IMR-90 (cell line): ENCODE measurements at regions not wholly inside any gene's neighbourhood (a gene's known extent, or its start where the extent isn't known, plus 50 kb on each side); places are given as distances from the start of the nearest gene placed in this dataset.
"Not testable (repeated sequence)": the region's sequence is repeated elsewhere in the genome, so short reads cannot be mapped to it uniquely, and the experiment has no call there.

Experiments used
- ATAC-seq: fragments of 200-7000 bp; cut with Tn5 transposase; 2 replicates; pipeline ENCODE4 v1.9.1; 2020; ENCODE audit warnings: low read depth, mild to moderate bottlenecking, moderate library complexity
- BruUV-seq: library from RNA; stranded (reverse); fragments of 400-500 nt; replicated peaks from 2 replicates; lab custom pipeline; 2021; lab: Mats Ljungman, UMichigan
- CTCF ChIA-PET: fragments of 300-600 bp; formaldehyde crosslinking; extraction: SDS; loops from one replicate; lab custom pipeline; 2021; ENCODE audit warnings: antibody characterized with exemption; lab: Yijun Ruan, JAX
- POLR2A ChIA-PET: fragments of 300-600 bp; sonication (Branson Sonifier 250); formaldehyde crosslinking; loops from one replicate; lab custom pipeline; 2022; ENCODE audit warnings: antibody characterized with exemption; ENCODE audit not compliant: unreplicated experiment; lab: Charles Lee
- DNase-seq: peaks from one replicate; pipeline ENCODE4 v3.0.0; 2013
- H2AFZ ChIP-seq: replicated peaks from 2 replicates; pipeline ENCODE3; 2013; ENCODE audit warnings: low read length, mild to moderate bottlenecking; ENCODE audit not compliant: poor library complexity
- H2AK5ac ChIP-seq: 2 replicates; pipeline ENCODE4 v1.6.1; 2013; ENCODE audit warnings: low read depth, low read length, inconsistent platforms
- H2AK9ac ChIP-seq: replicated peaks from 2 replicates; pipeline ENCODE3; 2013; ENCODE audit warnings: mild to moderate bottlenecking, low read depth, low read length, moderate library complexity; ENCODE audit not compliant: poor library complexity
- H2BK120ac ChIP-seq: 2 replicates; pipeline ENCODE4 v1.6.1; 2013; ENCODE audit warnings: low read depth, low read length, inconsistent platforms
- H2BK15ac ChIP-seq: 3 replicates; pipeline ENCODE4 v1.6.1; 2013; ENCODE audit warnings: low read depth, low read length, inconsistent platforms
- H2BK20ac ChIP-seq: 2 replicates; pipeline ENCODE4 v1.6.1; 2013; ENCODE audit warnings: low read depth, mild to moderate bottlenecking, inconsistent platforms, low read length, moderate library complexity
- H2BK5ac ChIP-seq: 2 replicates; pipeline ENCODE4 v1.6.1; 2013; ENCODE audit warnings: mild to moderate bottlenecking, low read depth, low read length, inconsistent platforms; ENCODE audit not compliant: poor library complexity, severe bottlenecking
- H3K14ac ChIP-seq: replicated peaks from 2 replicates; pipeline ENCODE4 v1.6.1; 2013; ENCODE audit warnings: low read depth, low read length, inconsistent platforms
- H3K18ac ChIP-seq: 2 replicates; pipeline ENCODE4 v1.6.1; 2013; ENCODE audit warnings: low read depth, low read length, control low read depth
- H3K23ac ChIP-seq: 2 replicates; pipeline ENCODE4 v1.6.1; 2013; ENCODE audit warnings: low read depth, low read length, inconsistent platforms
- H3K27ac ChIP-seq: 2 replicates; pipeline ENCODE4 v1.5.1; 2013; ENCODE audit warnings: mild to moderate bottlenecking, control low read depth, low read length; ENCODE audit not compliant: insufficient read depth
- H3K27me3 ChIP-seq: 2 replicates; pipeline ENCODE4 v1.6.1; 2013; ENCODE audit warnings: low read length; ENCODE audit not compliant: control insufficient read depth, insufficient read depth
- H3K36me3 ChIP-seq: 2 replicates; pipeline ENCODE4 v1.6.1; 2013; ENCODE audit warnings: low read length, mixed read lengths; ENCODE audit not compliant: control insufficient read depth, insufficient read depth
- H3K4ac ChIP-seq: 2 replicates; pipeline ENCODE4 v1.6.1; 2013; ENCODE audit warnings: low read depth, low read length, inconsistent platforms
- H3K4me1 ChIP-seq: 2 replicates; pipeline ENCODE4 v1.6.1; 2013; ENCODE audit warnings: low read length, mixed read lengths; ENCODE audit not compliant: control insufficient read depth, insufficient read depth
- H3K4me2 ChIP-seq: 2 replicates; pipeline ENCODE4 v1.6.1; 2013; ENCODE audit warnings: low read depth, mild to moderate bottlenecking, control low read depth, low read length, moderate library complexity
- H3K4me3 ChIP-seq: 2 replicates; pipeline ENCODE4 v1.5.1; 2013; ENCODE audit warnings: low read depth, mild to moderate bottlenecking, control low read depth, low read length, moderate library complexity; ENCODE audit not compliant: insufficient read depth
- H3K56ac ChIP-seq: 2 replicates; pipeline ENCODE4 v1.6.1; 2013; ENCODE audit warnings: low read length, inconsistent platforms; ENCODE audit not compliant: insufficient read depth; ENCODE audit errors: extremely low read depth
- H3K79me1 ChIP-seq, 2 experiments: 2 replicates each; pipeline ENCODE4 v1.6.1; 2013; ENCODE audit warnings: low read length in 2 of 2, inconsistent platforms in 1 of 2, low read depth in 1 of 2
- H3K9ac ChIP-seq: 2 replicates; pipeline ENCODE4 v1.6.1; 2013; ENCODE audit warnings: low read depth, low read length, control low read depth
- H3K9me1 ChIP-seq: 2 replicates; pipeline ENCODE4 v1.6.1; 2013; ENCODE audit warnings: low read length, inconsistent platforms; ENCODE audit not compliant: insufficient read depth
- H3K9me3 ChIP-seq: 2 replicates; pipeline ENCODE4 v1.6.1; 2013; ENCODE audit warnings: low read length; ENCODE audit not compliant: control insufficient read depth, insufficient read depth
- H4K20me1 ChIP-seq: 2 replicates; pipeline ENCODE4 v1.6.1; 2013; ENCODE audit warnings: low read length, inconsistent platforms; ENCODE audit not compliant: insufficient read depth
- H4K5ac ChIP-seq: 2 replicates; pipeline ENCODE4 v1.6.1; 2013; ENCODE audit warnings: mild to moderate bottlenecking, low read depth, low read length, control low read depth
- H4K8ac ChIP-seq, 2 experiments: 2 replicates each; pipeline ENCODE4 v1.6.1; 2013; ENCODE audit warnings: low read depth in 2 of 2, low read length in 2 of 2, control low read depth in 1 of 2, inconsistent platforms in 1 of 2
- H4K91ac ChIP-seq: 2 replicates; pipeline ENCODE4 v1.6.1; 2013; ENCODE audit warnings: low read depth, low read length, inconsistent platforms; ENCODE audit not compliant: insufficient read depth
- WGBS, 2 experiments: methylation state at CpG; one replicate each; pipeline versions ENCODE4 v1.1.5 to v1.1.7; 2013; ENCODE audit warnings: missing lambda C conversion rate in 2 of 2; ENCODE audit not compliant: insufficient read length in 1 of 2; ENCODE audit errors: extremely low coverage in 2 of 2; 5-methylcytosine and 5-hydroxymethylcytosine counted together
- dilution Hi-C: fragments of 300-500 bp; cut with HindIII; formaldehyde crosslinking; loops from one replicate; pipeline ENCODE4 v1.14.3; 2018; ENCODE audit warnings: low sequenced_read_pairs; ENCODE audit not compliant: unreplicated experiment
- in situ Hi-C: fragments of 300-500 bp; cut with MboI; formaldehyde crosslinking; loops from 3 replicates; pipeline ENCODE4 v1.14.3; 2019; ENCODE audit warnings: low sequenced_read_pairs, inconsistent platforms, mixed read lengths
- intact Hi-C: fragments of 100-400 bp; cut with micrococcal nuclease; formaldehyde crosslinking; loops from 2 replicates; pipeline ENCODE4 v1.10.0; 2022

GRCh38 chr9:39009743-39010142, 278.2 kb downstream of the CNTNAP3 start:
- H3K27ac ChIP-seq, in situ Hi-C loops, H3K4me3 ChIP-seq, POLR2A ChIA-PET, H3K27me3 ChIP-seq, dilution Hi-C loops, H2BK15ac ChIP-seq, H2AK5ac ChIP-seq, BruUV-seq, H3K4ac ChIP-seq, H3K23ac ChIP-seq, H2BK20ac ChIP-seq, H4K91ac ChIP-seq, intact Hi-C loops, ATAC-seq, CTCF ChIA-PET, H4K20me1 ChIP-seq, H2BK5ac ChIP-seq, H4K8ac ChIP-seq, H3K9ac ChIP-seq, H3K18ac ChIP-seq, H2AK9ac ChIP-seq, H2BK120ac ChIP-seq, H3K4me1 ChIP-seq, H3K9me1 ChIP-seq, H3K9me3 ChIP-seq, H3K14ac ChIP-seq, H3K79me1 ChIP-seq, H2AFZ ChIP-seq, H3K36me3 ChIP-seq, H3K56ac ChIP-seq, H4K5ac ChIP-seq, DNase-seq, H3K4me2 ChIP-seq: not testable (repeated sequence)
- WGBS, 2 experiments: no CpG with 5 or more reads among the region's 4 CpGs

- H3K79me1 ChIP-seq, POLR2A ChIA-PET, H3K4ac ChIP-seq, H4K8ac ChIP-seq, H3K36me3 ChIP-seq, H3K9me3 ChIP-seq, CTCF ChIA-PET, H2AK9ac ChIP-seq, H3K27me3 ChIP-seq, H3K27ac ChIP-seq, BruUV-seq, dilution Hi-C loops, H2BK120ac ChIP-seq, H2AK5ac ChIP-seq, H2AFZ ChIP-seq, H3K9ac ChIP-seq, ATAC-seq, intact Hi-C loops, H3K9me1 ChIP-seq, in situ Hi-C loops, H3K4me3 ChIP-seq, H3K18ac ChIP-seq, H4K5ac ChIP-seq, H2BK5ac ChIP-seq, H3K23ac ChIP-seq, H3K56ac ChIP-seq, H4K91ac ChIP-seq, H2BK20ac ChIP-seq, H4K20me1 ChIP-seq, H2BK15ac ChIP-seq, H3K4me1 ChIP-seq, H3K4me2 ChIP-seq, DNase-seq, H3K14ac ChIP-seq: not testable (repeated sequence)
Observed at GRCh38 chr9:39009343-39009742, 278.6 kb downstream of the CNTNAP3 start.
